ENCODE measurements at regions not wholly inside any gene's neighbourhood (a gene's known extent, or its start where the extent isn't known, plus 50 kb on each side); places are given as distances from the start of the nearest gene placed in this dataset.
"Not testable (repeated sequence)": the region's sequence is repeated elsewhere in the genome, so short reads cannot be mapped to it uniquely, and the experiment has no call there.

- DNase-seq = no peak
Observed at GRCh38 chr6:88449770-88450169, 283.6 kb upstream of the CNR1 start.

DNA sequence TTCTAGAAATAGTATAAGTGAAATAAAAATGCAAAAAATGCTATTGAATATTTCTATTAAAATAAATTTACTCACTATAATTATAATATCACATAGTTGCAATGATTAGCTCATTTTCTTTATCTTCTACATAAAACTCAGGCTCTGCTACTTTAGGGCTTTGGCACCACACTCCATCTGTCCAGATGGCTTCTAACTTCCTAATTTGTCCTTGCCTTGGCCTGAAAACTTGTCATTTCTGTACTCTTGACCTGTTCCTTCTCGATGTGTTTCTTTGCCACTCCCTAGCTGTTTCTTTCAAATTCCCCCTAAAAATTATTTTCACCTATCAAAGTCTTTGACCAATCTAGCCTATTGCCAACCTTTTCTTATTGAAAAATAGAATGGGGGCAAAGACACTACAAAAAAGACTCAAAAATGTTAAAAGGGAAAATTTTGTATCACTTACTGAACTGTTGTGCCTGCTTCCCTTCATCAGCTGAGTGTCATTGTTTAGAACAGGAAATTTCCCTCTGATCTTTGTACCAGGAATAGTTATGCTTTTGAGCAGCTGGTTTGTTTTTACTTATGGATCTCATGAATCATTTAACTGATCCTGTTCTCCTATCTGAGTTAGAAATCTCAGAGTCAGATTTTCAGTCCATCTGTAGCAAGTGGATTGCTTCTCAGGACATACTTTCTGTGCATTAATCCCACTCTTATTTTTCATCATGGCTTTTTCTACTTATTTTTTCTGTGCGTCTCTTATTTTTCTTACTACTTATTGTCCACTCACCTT lies 279.2 kb upstream of the CNR1 start:
- no peak for DNase-seq

DNA sequence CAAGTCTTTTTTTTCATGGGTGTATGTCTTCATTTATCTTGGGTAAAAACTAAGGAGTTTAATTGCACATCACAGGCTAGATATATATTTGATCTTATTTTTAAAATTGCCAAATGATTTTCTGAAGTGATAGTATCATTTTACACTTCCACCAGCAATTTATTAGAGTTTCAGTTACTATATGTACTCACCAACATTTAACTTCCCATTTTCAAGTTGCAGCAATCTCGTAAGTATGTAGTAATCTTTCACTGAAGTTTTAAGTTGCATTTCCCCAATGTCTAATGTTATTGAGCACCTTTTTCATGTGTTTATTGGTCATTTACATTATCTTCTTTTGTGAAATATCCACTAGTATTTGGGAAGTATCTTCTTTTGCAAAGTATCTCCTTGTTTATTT lies 277.4 kb upstream of the CNR1 start:
- no peak for DNase-seq

DNA sequence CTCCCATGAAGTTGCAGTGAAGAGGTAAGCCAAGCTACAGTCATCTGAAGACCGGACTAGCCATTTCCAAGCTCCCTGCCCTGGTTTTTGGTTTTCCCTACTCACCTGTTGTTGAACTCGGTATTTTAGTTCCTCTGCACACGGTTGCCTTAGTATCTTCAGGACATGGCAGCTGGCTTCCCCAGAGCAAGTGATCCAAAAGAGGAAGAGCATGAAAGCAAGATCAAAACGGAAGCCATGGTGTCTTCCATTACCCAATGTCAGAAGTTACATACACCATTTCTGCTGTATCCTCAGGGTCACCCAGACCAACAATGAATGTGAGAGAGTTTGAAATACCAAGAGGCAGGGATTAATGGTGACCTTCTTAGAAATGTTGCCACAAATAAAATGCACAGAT lies 276.6 kb upstream of the CNR1 start:
- DNase-seq = no peak

DNA sequence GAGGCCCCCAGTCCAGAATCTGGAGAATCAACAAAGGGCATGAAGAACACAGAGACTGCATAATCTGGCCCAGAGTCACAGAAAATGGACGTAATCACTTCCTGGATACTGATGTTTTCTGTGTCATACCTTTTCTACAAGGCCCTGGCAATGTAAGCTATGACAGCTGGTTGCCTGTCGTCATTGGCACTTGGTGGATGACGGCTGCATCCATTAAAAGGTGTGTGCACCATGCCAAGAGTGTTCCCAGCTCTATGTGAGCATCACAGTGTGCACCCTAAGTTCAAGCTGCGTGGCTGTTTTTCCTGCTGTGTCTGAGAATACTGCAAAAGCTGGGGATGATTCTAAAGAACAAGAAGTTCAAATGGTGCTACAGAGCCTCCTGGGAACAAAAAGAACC lies 275.2 kb upstream of the CNR1 start:
- DNase-seq = no peak

GRCh38 chr6:88428068-88428467 lies 261.9 kb upstream of the CNR1 start:
- DNase-seq = no peak

DNA sequence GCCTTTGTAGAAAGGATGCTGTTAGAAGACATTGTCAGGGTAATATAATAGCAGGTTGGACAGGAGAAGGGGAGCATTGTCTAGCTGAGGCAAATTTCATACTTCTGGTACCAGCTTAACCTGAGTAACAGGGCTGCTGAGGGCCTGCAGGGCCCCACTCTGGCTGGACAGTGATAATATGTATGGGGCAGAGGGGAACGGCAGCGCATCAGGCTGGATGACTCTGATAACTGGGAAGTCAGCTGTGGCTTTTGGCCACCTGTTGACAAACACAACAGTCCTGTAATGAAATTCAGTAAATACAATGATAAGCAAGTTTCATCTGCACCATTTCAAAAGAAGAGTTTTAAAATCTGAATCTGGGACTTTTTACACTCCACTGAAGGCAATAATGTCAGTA lies 259.9 kb upstream of the CNR1 start:
- no peak for DNase-seq

- no peak for DNase-seq
Observed at GRCh38 chr6:88422831-88423230, 256.7 kb upstream of the CNR1 start.

DNA sequence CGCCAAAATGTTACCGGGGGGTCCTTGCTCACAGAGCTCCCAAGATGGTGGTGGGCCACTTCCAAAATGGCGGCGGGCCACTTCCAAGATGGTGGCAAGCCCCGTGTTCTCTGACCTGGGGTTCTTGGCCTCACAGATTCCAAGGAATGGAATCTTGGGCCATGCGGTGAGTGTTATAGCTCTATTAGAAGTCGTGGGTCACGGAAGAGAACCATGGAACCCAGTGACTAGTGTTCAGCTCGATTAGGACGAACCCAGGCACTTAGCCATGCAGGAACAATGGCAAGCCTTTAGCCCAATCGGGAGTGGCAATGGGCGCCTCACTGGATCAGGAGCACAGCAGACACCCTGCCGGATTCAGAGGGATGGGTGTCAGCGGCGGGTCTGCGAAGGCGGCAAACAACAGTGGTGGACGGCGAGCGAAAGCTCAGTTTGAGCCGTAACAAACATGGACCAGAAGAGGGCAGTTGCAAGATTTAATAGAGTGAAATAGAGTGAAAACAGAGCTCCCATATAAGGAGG lies 254.9 kb upstream of the CNR1 start:
- DNase-seq = not testable (repeated sequence)

- DNase-seq = not testable (repeated sequence)
Observed at GRCh38 chr6:88418921-88419810, 253.0 kb upstream of the CNR1 start.

DNA sequence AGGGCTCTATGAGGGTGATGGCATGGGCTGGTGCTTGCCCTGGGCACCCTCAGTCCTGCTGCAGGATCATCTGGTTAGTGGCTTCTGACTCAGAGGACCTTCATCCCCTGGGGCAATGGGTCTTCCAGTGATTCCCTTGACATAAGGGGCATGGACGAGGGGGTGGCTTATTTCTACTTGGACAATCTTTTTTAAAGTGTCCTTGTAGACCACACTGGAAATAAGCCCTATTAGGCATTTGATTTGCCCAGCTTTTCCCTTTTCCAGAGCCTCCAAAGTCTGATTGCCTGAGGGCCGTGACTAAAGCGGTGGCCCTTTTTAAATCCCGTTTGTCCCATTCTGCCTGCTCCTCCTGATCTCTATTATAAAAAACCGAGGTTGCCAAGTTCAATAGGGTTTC lies 251.2 kb upstream of the CNR1 start:
- not testable (repeated sequence) for DNase-seq

DNA sequence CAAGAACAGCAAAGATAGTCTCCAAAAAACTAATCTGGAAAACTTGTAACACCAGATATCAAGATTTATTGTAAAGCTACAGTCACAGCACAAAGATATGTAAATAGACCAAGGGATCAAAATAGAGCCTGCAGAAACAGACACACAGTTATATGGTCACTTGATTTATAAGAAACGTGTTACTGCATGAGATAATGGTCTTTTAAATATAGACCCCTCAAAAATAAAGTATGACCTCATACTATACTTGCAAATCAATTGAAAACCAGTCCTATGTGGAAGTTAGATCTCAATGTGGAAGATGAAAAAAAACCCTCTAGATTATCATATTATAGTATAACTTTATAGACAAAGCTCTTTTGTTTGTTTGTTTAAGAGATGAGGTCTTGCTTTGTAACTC lies 247.3 kb upstream of the CNR1 start:
- no peak for DNase-seq

- not testable (repeated sequence) for DNase-seq
Observed at GRCh38 chr6:88408355-88408754, 242.2 kb upstream of the CNR1 start.

DNA sequence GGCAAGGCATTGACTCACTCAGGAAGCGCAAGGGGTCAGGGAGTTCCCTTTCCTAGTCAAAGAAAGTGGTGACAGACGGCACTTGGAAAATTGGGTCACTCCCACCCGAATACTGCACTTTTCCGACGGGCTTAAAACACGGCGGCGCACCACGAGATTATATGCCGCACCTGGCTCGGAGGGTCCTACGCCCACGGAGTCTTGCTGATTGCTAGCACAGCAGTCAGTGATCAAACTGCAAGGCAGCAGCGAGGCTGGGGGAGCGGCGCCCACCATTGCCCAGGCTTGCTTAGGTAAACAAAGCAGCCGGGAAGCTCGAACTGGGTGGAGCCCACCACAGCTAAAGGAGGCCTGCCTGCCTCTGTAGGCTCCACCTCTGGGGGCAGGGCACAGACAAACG lies 240.5 kb upstream of the CNR1 start:
- not testable (repeated sequence) for DNase-seq

DNA sequence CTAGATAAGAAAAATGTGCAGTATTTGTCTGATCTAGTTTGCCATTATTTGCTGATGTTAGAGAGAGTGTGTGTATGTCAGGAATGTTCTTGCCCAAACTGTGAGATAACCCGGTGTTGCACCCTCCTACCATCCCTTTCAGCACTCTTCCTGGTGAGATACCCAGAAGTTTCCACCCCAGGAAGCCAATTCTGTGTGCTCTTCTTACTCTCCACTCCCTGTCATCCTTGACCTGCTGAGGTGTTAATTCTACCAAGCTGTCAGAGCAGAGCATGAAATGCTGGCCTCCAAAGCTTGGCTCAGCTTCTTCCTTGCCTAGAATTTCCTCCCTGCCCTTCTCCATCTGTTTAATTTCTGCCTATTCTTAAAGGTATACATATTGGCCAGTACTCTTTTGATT lies 237.3 kb upstream of the CNR1 start:
- DNase-seq = no peak

DNA sequence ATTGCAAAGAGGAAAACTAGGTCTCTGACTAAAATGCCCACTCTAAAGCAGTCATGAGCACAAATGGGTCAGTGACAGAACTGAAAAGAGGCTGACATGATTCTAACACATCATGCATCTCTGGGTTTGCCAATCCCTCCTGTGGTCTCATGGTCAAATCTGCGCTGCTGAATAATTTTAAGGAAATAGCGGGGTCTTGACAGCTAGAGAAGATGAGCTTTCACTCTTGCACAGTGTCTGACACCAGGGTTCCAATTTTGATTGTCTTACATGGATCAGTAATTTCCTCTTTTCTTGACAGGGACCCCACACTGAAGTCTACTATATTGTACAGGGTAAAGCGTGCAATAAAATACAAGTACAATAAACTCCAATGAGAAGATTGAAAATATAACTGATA lies 236.8 kb upstream of the CNR1 start:
- DNase-seq = no peak

DNA sequence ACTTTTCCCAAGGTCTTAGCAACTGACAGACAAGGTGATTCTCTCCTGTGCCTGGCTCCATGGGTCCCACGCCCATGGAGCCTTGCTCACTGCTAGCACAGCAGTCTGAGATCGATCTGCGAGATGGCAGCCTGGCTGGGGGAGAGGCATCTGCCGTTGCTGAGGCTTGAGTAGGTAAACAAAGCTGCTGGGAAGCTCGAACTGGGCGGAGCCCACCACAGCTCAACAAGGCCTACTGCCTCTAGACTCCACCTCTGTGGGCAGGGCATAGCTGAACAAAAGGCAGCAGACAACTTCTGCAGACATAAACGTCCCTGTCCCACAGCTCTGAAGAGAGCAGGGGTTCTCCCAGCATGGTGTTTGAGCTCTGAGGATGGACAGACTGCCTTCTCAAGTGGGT lies 224.9 kb upstream of the CNR1 start:
- DNase-seq = not testable (repeated sequence)

- DNase-seq = no peak
Observed at GRCh38 chr6:88388589-88388988, 222.4 kb upstream of the CNR1 start.

GRCh38 chr6:88386167-88386566 lies 220.0 kb upstream of the CNR1 start:
- no peak for DNase-seq

GRCh38 chr6:88383183-88383582 lies 217.0 kb upstream of the CNR1 start:
- DNase-seq = no peak

- DNase-seq = no peak
Observed at GRCh38 chr6:88381289-88381642, 215.1 kb upstream of the CNR1 start.

- no peak for DNase-seq
Observed at GRCh38 chr6:88380618-88381288, 214.6 kb upstream of the CNR1 start.

DNA sequence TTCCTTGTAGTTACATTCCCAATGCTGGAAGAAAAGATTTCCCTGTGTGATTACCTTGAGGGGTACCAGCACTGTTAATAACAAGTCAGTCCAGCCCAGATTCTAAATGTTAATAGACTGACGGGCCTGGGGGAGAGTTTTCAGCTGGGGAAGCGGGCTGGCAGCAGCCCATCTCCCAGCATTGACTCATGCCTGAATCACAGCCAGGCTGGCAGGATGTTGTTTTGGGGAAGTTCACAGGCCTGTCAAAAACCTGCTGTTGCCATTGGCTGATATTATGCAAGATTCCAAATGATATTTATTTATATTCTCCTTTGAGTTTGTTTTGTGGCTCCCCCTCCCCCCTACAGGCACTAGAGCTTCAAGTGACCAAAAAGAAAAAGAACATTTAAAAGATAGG lies 213.9 kb upstream of the CNR1 start:
- peak; percentile 32 for DNase-seq

- no peak for DNase-seq
Observed at GRCh38 chr6:88378639-88379038, 212.5 kb upstream of the CNR1 start.

All from hematopoietic multipotent progenitor cell treated with erythropoietin and hydrocortisone succinate and interleukin-3 and kit ligand, for 4 days (in vitro differentiated cells).